Suppressor macrophage treated with lipopolysaccharide for 4 hours (primary cell): ENCODE measurements at regions not wholly inside any gene's neighbourhood (a gene's known extent, or its start where the extent isn't known, plus 50 kb on each side); places are given as distances from the start of the nearest gene placed in this dataset.
"Not testable (repeated sequence)": the region's sequence is repeated elsewhere in the genome, so short reads cannot be mapped to it uniquely, and the experiment has no call there.

ENCODE experiments used
- DNase-seq: peaks from one replicate; pipeline ENCODE4 v3.0.0-alpha.2; 2020

GRCh38 chr13:111413407-111414187 is 93.2 kb downstream of the TEX29 start:
- DNase-seq = no peak

GRCh38 chr13:111414341-111414740 is 93.9 kb downstream of the TEX29 start:
- DNase-seq = no peak

GRCh38 chr13:111415246-111415645 is 94.8 kb downstream of the TEX29 start:
- DNase-seq = no peak

- DNase-seq = no peak
Observed at GRCh38 chr13:111415765-111416164, 95.3 kb downstream of the TEX29 start.

- no peak for DNase-seq
Observed at GRCh38 chr13:111418101-111418500, 97.7 kb downstream of the TEX29 start.

- no peak for DNase-seq
Observed at GRCh38 chr13:111420113-111420876, 99.9 kb downstream of the TEX29 start.

- DNase-seq = no peak
Observed at GRCh38 chr13:111421216-111421615, 100.8 kb downstream of the TEX29 start.

- DNase-seq = no peak
Observed at GRCh38 chr13:111422348-111422747, 101.9 kb downstream of the TEX29 start.

GRCh38 chr13:111423168-111423785 is 102.8 kb downstream of the TEX29 start:
- no peak for DNase-seq

- DNase-seq = no peak
Observed at GRCh38 chr13:111424134-111424533, 103.7 kb downstream of the TEX29 start.

GRCh38 chr13:111425326-111425725 is 104.9 kb downstream of the TEX29 start:
- no peak for DNase-seq

- DNase-seq = peak; percentile 22
Observed at GRCh38 chr13:111429064-111429558, 108.7 kb downstream of the TEX29 start.

GRCh38 chr13:111431206-111431605 is 110.8 kb downstream of the TEX29 start:
- DNase-seq = no peak

- no peak for DNase-seq
Observed at GRCh38 chr13:111434578-111435159, 114.2 kb downstream of the TEX29 start.

- DNase-seq = no peak
Observed at GRCh38 chr13:111436446-111436845, 116.0 kb downstream of the TEX29 start.

- DNase-seq = no peak
Observed at GRCh38 chr13:111437417-111437816, 117.0 kb downstream of the TEX29 start.

GRCh38 chr13:111437856-111438547 is 117.6 kb downstream of the TEX29 start:
- DNase-seq = no peak

GRCh38 chr13:111440492-111440891 is 120.0 kb downstream of the TEX29 start:
- DNase-seq = not testable (repeated sequence)

- no peak for DNase-seq
Observed at GRCh38 chr13:111443981-111444380, 123.5 kb downstream of the TEX29 start.

- no peak for DNase-seq
Observed at GRCh38 chr13:111448504-111448903, 128.1 kb downstream of the TEX29 start.

GRCh38 chr13:111449041-111449440 is 128.6 kb downstream of the TEX29 start:
- no peak for DNase-seq

GRCh38 chr13:111451402-111451801 is 131.0 kb downstream of the TEX29 start:
- DNase-seq = no peak
